ENCODE measurements at regions not wholly inside any gene's neighbourhood (a gene's known extent, or its start where the extent isn't known, plus 50 kb on each side); places are given as distances from the start of the nearest gene placed in this dataset.

DNA sequence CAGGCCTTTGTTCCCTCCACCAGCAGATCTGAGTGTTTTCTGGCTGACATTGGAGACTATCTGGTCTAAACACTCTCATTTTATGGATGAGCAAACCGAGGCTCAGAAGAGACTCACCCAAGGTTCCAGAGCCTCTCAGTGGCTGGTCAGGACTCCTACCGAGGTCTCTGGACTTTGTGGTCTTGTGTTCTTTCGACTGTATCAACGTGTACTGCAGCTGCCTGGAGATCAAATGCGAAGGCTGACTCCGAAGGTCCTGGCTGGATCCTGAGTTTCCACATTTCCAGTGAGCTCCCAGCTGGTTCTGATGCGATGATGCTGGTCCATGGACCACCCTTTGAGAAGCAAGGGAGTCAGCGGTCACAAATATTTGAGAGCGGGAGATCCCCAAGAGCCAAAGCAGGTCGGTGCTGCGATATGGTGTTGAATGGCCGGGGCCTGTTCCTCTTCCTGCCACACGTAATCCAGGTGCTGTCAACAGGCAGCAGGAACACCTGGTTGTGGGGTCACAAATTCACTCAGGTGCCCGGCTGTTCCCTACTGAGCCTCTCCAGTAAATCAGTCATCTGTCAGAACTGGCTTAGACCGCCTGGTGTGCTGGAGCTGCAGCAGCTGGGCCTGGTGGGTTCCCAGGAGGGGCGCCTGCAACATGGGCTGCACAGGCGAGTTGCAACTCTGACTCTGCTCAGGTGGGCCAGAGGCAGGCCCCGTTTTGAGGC lies 94.8 kb upstream of the USP24 start:
- no peak overlapping the region for H2BK20ac ChIP-seq (ENCODE audit: low read length)
- H2BK15ac ChIP-seq (ENCODE audit: low read length), result no peak overlapping the region
- no peaks in the 10 kb centered on the region for H3K4me1 ChIP-seq (replicated peaks in 1 of 4; ENCODE audit: control insufficient read depth in 3 of 4, insufficient read depth in 4 of 4, low read length in 3 of 4)
- H2BK5ac ChIP-seq (ENCODE audit: low read depth, low read length), result no peak overlapping the region
- no peaks in the 10 kb centered on the region for H3K9me3 ChIP-seq (ENCODE audit: insufficient read depth in 2 of 2, low read depth in 1 of 2, low read length in 1 of 2)
- no peak overlapping the region for H2BK12ac ChIP-seq (ENCODE audit: low read depth, low read length)
- POLR2A ChIA-PET (ENCODE audit: partially characterized antibody), result no interaction called here
- no peaks in the 10 kb centered on the region for H3K23me2 ChIP-seq (ENCODE audit: low read depth, low read length)
- H2AK5ac ChIP-seq (ENCODE audit: low read depth, low read length), result no peak overlapping the region
- no peak overlapping the region for H2AFZ ChIP-seq (ENCODE audit: low read length)
- no peak overlapping the region for H3K4me2 ChIP-seq (ENCODE audit: insufficient read depth in 1 of 2, low read depth in 2 of 2, low read length in 2 of 2)
- no peaks in the 10 kb centered on the region for H3K79me1 ChIP-seq (ENCODE audit: low read depth, low read length)
- no peak overlapping the region for H4K8ac ChIP-seq (ENCODE audit: extremely low read depth, insufficient read depth, low read length)
- TF ChIP-seq BRCA1 (IDR thresholded peaks at IDR 0.05; ENCODE audit: low read depth, low read length) (no peak), ZNF274 (IDR thresholded peaks at IDR 0.05; ENCODE audit: borderline replicate concordance, extremely low read depth, low read length) (no peak), CHD2 (IDR thresholded peaks at IDR 0.05; ENCODE audit: low read length) (no peak), BACH1 (IDR thresholded peaks at IDR 0.05; ENCODE audit: low read length) (no peak), RAD21 (IDR thresholded peaks at IDR 0.05 in 1 of 2, conservative IDR thresholded peaks at IDR 0.05 in 1 of 2; ENCODE audit: low read depth in 2 of 2, low read length in 2 of 2) (no peak), KDM4A (IDR thresholded peaks at IDR 0.05; ENCODE audit: low read depth, low read length, severe bottlenecking) (no peak), BCL11A (IDR thresholded peaks at IDR 0.05; ENCODE audit: low read depth in 2 of 2, low read length in 2 of 2) (no peak), ASH2L (IDR thresholded peaks at IDR 0.05; ENCODE audit: low read length) (no peak), TEAD4 (IDR thresholded peaks at IDR 0.05; ENCODE audit: low read depth, low read length) (no peak), EZH2 (IDR thresholded peaks at IDR 0.05; ENCODE audit: low read depth, low read length, severe bottlenecking) (no peak), NANOG (IDR thresholded peaks at IDR 0.05; ENCODE audit: insufficient read depth, low read depth, low read length, poor library complexity, severe bottlenecking) (no peak), SIX5 (IDR thresholded peaks at IDR 0.05; ENCODE audit: low read depth, low read length) (no peak), CHD1 (IDR thresholded peaks at IDR 0.05; ENCODE audit: low read depth, low read length) (no peak)
- TF ChIP-seq, protein P1, sequence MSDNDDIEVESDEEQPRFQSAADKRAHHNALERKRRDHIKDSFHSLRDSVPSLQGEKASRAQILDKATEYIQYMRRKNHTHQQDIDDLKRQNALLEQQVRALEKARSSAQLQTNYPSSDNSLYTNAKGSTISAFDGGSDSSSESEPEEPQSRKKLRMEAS (IDR thresholded peaks at IDR 0.05), result no peak
- H4K5ac ChIP-seq (ENCODE audit: insufficient read length, low read depth, low read length), result no peak overlapping the region
- no peak overlapping the region for H3K18ac ChIP-seq (ENCODE audit: extremely low read depth, low read length)
- H3K27me3 ChIP-seq (replicated peaks in 1 of 4; ENCODE audit: control insufficient read depth in 3 of 4, extremely low read depth in 1 of 4, insufficient read depth in 3 of 4, low read length in 3 of 4), result no peaks in the 10 kb centered on the region
- no peaks in the 10 kb centered on the region for H3K79me2 ChIP-seq (ENCODE audit: control insufficient read depth in 1 of 2, insufficient read depth in 2 of 2, low read length in 2 of 2)
- H3K36me3 ChIP-seq (ENCODE audit: control insufficient read depth in 2 of 4, insufficient read depth in 4 of 4, low read length in 3 of 4), result no peaks in the 10 kb centered on the region
- H3K14ac ChIP-seq (ENCODE audit: insufficient read length), result no peak overlapping the region
- no peaks in the 10 kb centered on the region for H4K20me1 ChIP-seq (replicated peaks in 1 of 2; ENCODE audit: control insufficient read depth in 1 of 2, insufficient read depth in 2 of 2, low read length in 2 of 2)
- DNase-seq (ENCODE audit: low read depth in 1 of 2, low spot score in 2 of 2) (no peak), FAIRE-seq (no peak)
- H3K56ac ChIP-seq (replicated peaks; ENCODE audit: insufficient read length, low read depth, low read length), result no peak overlapping the region
- no peak overlapping the region for H3K27ac ChIP-seq (ENCODE audit: low read depth, low read length)
- H2BK120ac ChIP-seq (replicated peaks; ENCODE audit: low read depth, low read length), result no peak overlapping the region
- CTCF ChIA-PET (ENCODE audit: partially characterized antibody), result interaction anchor here (0.6 to 2.7 kb wide), 6 partner anchors 10 to 28 kb away, joined by 3 to 12 read pairs (median 6); no protein-coding TSS in a partner anchor
- no peak overlapping the region for H3K4me3 ChIP-seq (ENCODE audit: extremely low read depth in 1 of 4, insufficient read depth in 2 of 4, low read depth in 3 of 4, low read length in 4 of 4)
- H3K23ac ChIP-seq (ENCODE audit: insufficient read length), result no peak overlapping the region
- H3K4ac ChIP-seq (replicated peaks; ENCODE audit: insufficient read length, low read depth, low read length), result no peak overlapping the region
- no peak overlapping the region for H3K9ac ChIP-seq (replicated peaks in 1 of 4; ENCODE audit: extremely low read depth in 1 of 4, low read depth in 3 of 4, low read length in 3 of 4)
- WGBS, 2 experiments (ENCODE audit: extremely low coverage in 1 of 2, insufficient coverage in 1 of 2, insufficient read length in 1 of 2, insufficient replicate concordance in 2 of 2, low coverage in 1 of 2, low lambda C conversion rate in 2 of 2, missing lambda C conversion rate in 1 of 2), result 81% methylated on average over 16 of the region's 18 CpGs; no CpG with 5 or more reads in 1 of the 2 experiments
- no peak overlapping the region for H4K91ac ChIP-seq (replicated peaks; ENCODE audit: insufficient read length, low read length)
